NCI-H1092 treated with DMSO at 0.1 percent for 48 hours (cell line): ENCODE measurements at regions not wholly inside any gene's neighbourhood (a gene's known extent, or its start where the extent isn't known, plus 50 kb on each side); places are given as distances from the start of the nearest gene placed in this dataset.
"Not testable (repeated sequence)": the region's sequence is repeated elsewhere in the genome, so short reads cannot be mapped to it uniquely, and the experiment has no call there.

Experiments used
- DNase-seq: peaks from one replicate; lab custom pipeline; 2025; lab: John Stamatoyannopoulos, UW

GRCh38 chr7:79778786-79779770 is 325.6 kb upstream of the MAGI2 start:
- DNase-seq: no peak

- DNase-seq: no peak
These were observed 322.4 kb upstream of the MAGI2 start for GRCh38 chr7:79775911-79776310.

- no peak for DNase-seq
These were observed 320.7 kb upstream of the MAGI2 start for GRCh38 chr7:79774150-79774549.

- DNase-seq: no peak
These were observed 317.5 kb upstream of the MAGI2 start for GRCh38 chr7:79770970-79771369.

- DNase-seq: no peak
These were observed 316.6 kb upstream of the MAGI2 start for GRCh38 chr7:79770063-79770462.

- not testable (repeated sequence) for DNase-seq
These were observed 314.6 kb upstream of the MAGI2 start for GRCh38 chr7:79767876-79768560.

GRCh38 chr7:79767192-79767591 is 313.7 kb upstream of the MAGI2 start:
- DNase-seq: not testable (repeated sequence)

- DNase-seq: no peak
These were observed 308.5 kb upstream of the MAGI2 start for GRCh38 chr7:79761876-79762429.

- DNase-seq: not testable (repeated sequence)
These were observed 297.5 kb upstream of the MAGI2 start for GRCh38 chr7:79750941-79751340.

GRCh38 chr7:79749856-79750255 is 296.4 kb upstream of the MAGI2 start:
- no peak for DNase-seq

GRCh38 chr7:79741684-79742083 is 288.2 kb upstream of the MAGI2 start:
- DNase-seq: no peak

GRCh38 chr7:79740076-79740475 is 286.6 kb upstream of the MAGI2 start:
- no peak for DNase-seq

GRCh38 chr7:79739036-79739709 is 285.7 kb upstream of the MAGI2 start:
- not testable (repeated sequence) for DNase-seq

- no peak for DNase-seq
These were observed 283.0 kb upstream of the MAGI2 start for GRCh38 chr7:79736418-79736817.

- no peak for DNase-seq
These were observed 281.5 kb upstream of the MAGI2 start for GRCh38 chr7:79735012-79735411.

GRCh38 chr7:79734181-79734580 is 280.7 kb upstream of the MAGI2 start:
- no peak for DNase-seq

- no peak for DNase-seq
These were observed 279.1 kb upstream of the MAGI2 start for GRCh38 chr7:79732535-79732934.

- DNase-seq: no peak
These were observed 277.5 kb upstream of the MAGI2 start for GRCh38 chr7:79730971-79731370.

GRCh38 chr7:79723833-79724618 is 270.6 kb upstream of the MAGI2 start:
- no peak for DNase-seq

- no peak for DNase-seq
These were observed 268.8 kb upstream of the MAGI2 start for GRCh38 chr7:79722217-79722616.

GRCh38 chr7:79719216-79719615 is 265.7 kb upstream of the MAGI2 start:
- no peak for DNase-seq
